HEK293 (cell line): ENCODE measurements at regions not wholly inside any gene's neighbourhood (a gene's known extent, or its start where the extent isn't known, plus 50 kb on each side); places are given as distances from the start of the nearest gene placed in this dataset.

Source experiments
- CTCF ChIA-PET: fragments of 350-600 bp; formaldehyde crosslinking; extraction: SDS; loops from one replicate; lab custom pipeline; 2021; ENCODE audit warnings: antibody characterized with exemption; lab: Yijun Ruan, JAX
- POLR2A ChIA-PET: fragments of 300-600 bp; formaldehyde crosslinking; extraction: SDS; loops from one replicate; lab custom pipeline; 2020; ENCODE audit warnings: antibody characterized with exemption, inconsistent platforms; lab: Yijun Ruan, JAX
- H3K27ac ChIP-seq: fragments of 200-500 bp; sonication (Bioruptor generic); 2 replicates; pipeline ENCODE4 v1.5.1; 2014; ENCODE audit warnings: low read depth, low read length, control low read depth, inconsistent platforms; ENCODE audit errors: extremely low read depth
- H3K36me3 ChIP-seq, 2 experiments: fragments of 200-500 bp in 1 of 2; sonication (Bioruptor generic) in 1 of 2; 1 replicate in 1 of 2; 2 replicates in 1 of 2; pipeline ENCODE4 v1.5.1; 2014 to 2017; ENCODE audit warnings: inconsistent platforms in 2 of 2, low read length in 2 of 2; ENCODE audit not compliant: control insufficient read depth in 2 of 2, insufficient read depth in 1 of 2
- H3K4me1 ChIP-seq: fragments of 200-500 bp; sonication (Bioruptor generic); 2 replicates; pipeline ENCODE4 v1.5.1; 2014; ENCODE audit warnings: mild to moderate bottlenecking, low read length, inconsistent platforms; ENCODE audit not compliant: control insufficient read depth, insufficient read depth
- H3K4me3 ChIP-seq: 2 replicates; pipeline ENCODE4 v1.5.1; 2011; ENCODE audit warnings: low read depth, mild to moderate bottlenecking, control low read depth, low read length, moderate library complexity
- H3K9me3 ChIP-seq: fragments of 200-500 bp; sonication (Bioruptor generic); 2 replicates; pipeline ENCODE4 v1.5.1; 2014; ENCODE audit warnings: low read depth, low read length, inconsistent platforms; ENCODE audit not compliant: control insufficient read depth, insufficient read depth
- ELK4 ChIP-seq: IDR thresholded peaks from 2 replicates; pipeline ENCODE4 v1.6.1; 2011; ENCODE audit warnings: mild to moderate bottlenecking, low read depth, low read length, borderline replicate concordance
- GLI4 ChIP-seq: fragments of 450-650 bp; formaldehyde crosslinking; IDR thresholded peaks from 2 replicates; pipeline ENCODE4 v1.5.1; 2016; ENCODE audit warnings: missing biosample characterization, missing genetic modification characterization
- INSM2 ChIP-seq: fragments of 450-650 bp; formaldehyde crosslinking; IDR thresholded peaks from 2 replicates; pipeline ENCODE4 v1.5.1; 2016; ENCODE audit warnings: missing biosample characterization, missing genetic modification characterization
- KLF10 ChIP-seq: fragments of 450-650 bp; IDR thresholded peaks from 2 replicates; pipeline ENCODE4 v1.5.1; 2018; ENCODE audit warnings: missing biosample characterization, mild to moderate bottlenecking, missing genetic modification characterization
- KLF9 ChIP-seq: fragments of 450-650 bp; formaldehyde crosslinking; IDR thresholded peaks from 2 replicates; pipeline ENCODE4 v1.5.1; 2016; ENCODE audit warnings: missing biosample characterization, missing genetic modification characterization, low read depth
- RBAK ChIP-seq: fragments of 450-650 bp; formaldehyde crosslinking; IDR thresholded peaks from 2 replicates; pipeline ENCODE4 v1.5.1; 2016; ENCODE audit warnings: missing biosample characterization, missing genetic modification characterization
- ZBTB1 ChIP-seq: fragments of 450-650 bp; formaldehyde crosslinking; IDR thresholded peaks from 2 replicates; pipeline ENCODE4 v1.5.1; 2016; ENCODE audit warnings: missing biosample characterization, missing genetic modification characterization
- ZBTB21 ChIP-seq: fragments of 450-650 bp; formaldehyde crosslinking; IDR thresholded peaks from 2 replicates; pipeline ENCODE4 v1.5.1; 2017; ENCODE audit warnings: missing biosample characterization, missing genetic modification characterization
- ZNF10 ChIP-seq: fragments of 450-650 bp; formaldehyde crosslinking; IDR thresholded peaks from 2 replicates; pipeline ENCODE4 v1.5.1; 2017; ENCODE audit warnings: missing biosample characterization, missing genetic modification characterization
- ZNF169 ChIP-seq: fragments of 450-650 bp; formaldehyde crosslinking; IDR thresholded peaks from 2 replicates; pipeline ENCODE4 v1.5.1; 2016; ENCODE audit warnings: missing biosample characterization, missing genetic modification characterization
- ZNF214 ChIP-seq: fragments of 450-650 bp; formaldehyde crosslinking; IDR thresholded peaks from 2 replicates; pipeline ENCODE4 v1.5.1; 2017; ENCODE audit warnings: missing biosample characterization, mild to moderate bottlenecking, missing genetic modification characterization, borderline replicate concordance
- ZNF248 ChIP-seq: fragments of 450-650 bp; formaldehyde crosslinking; IDR thresholded peaks from 2 replicates; pipeline ENCODE4 v1.5.1; 2017; ENCODE audit warnings: missing biosample characterization, missing genetic modification characterization
- ZNF292 ChIP-seq: fragments of 450-650 bp; formaldehyde crosslinking; IDR thresholded peaks from 2 replicates; pipeline ENCODE4 v1.5.1; 2016; ENCODE audit warnings: low read depth, missing biosample characterization, missing genetic modification characterization, borderline replicate concordance
- ZNF302 ChIP-seq: fragments of 450-650 bp; formaldehyde crosslinking; IDR thresholded peaks from 2 replicates; pipeline ENCODE4 v1.5.1; 2016; ENCODE audit warnings: missing biosample characterization, missing genetic modification characterization, low read depth
- ZNF37A ChIP-seq: fragments of 450-650 bp; IDR thresholded peaks from 2 replicates; pipeline ENCODE4 v1.5.1; 2018; ENCODE audit warnings: missing biosample characterization, missing genetic modification characterization
- ZNF394 ChIP-seq: fragments of 450-650 bp; formaldehyde crosslinking; IDR thresholded peaks from 2 replicates; pipeline ENCODE4 v1.5.1; 2016; ENCODE audit warnings: missing biosample characterization, missing genetic modification characterization, mild to moderate bottlenecking, moderate library complexity, borderline replicate concordance
- ZNF423 ChIP-seq: fragments of 450-650 bp; formaldehyde crosslinking; IDR thresholded peaks from 2 replicates; pipeline ENCODE4 v1.5.1; 2016; ENCODE audit warnings: missing biosample characterization, missing genetic modification characterization
- ZNF510 ChIP-seq: fragments of 450-650 bp; formaldehyde crosslinking; IDR thresholded peaks from 2 replicates; pipeline ENCODE4 v1.5.1; 2018; ENCODE audit warnings: mild to moderate bottlenecking, missing genetic modification characterization, missing biosample characterization; ENCODE audit not compliant: insufficient replicate concordance
- ZNF600 ChIP-seq: fragments of 450-650 bp; formaldehyde crosslinking; IDR thresholded peaks from 2 replicates; pipeline ENCODE4 v1.5.1; 2016; ENCODE audit warnings: missing biosample characterization, missing genetic modification characterization
- ZNF658 ChIP-seq: fragments of 450-650 bp; formaldehyde crosslinking; IDR thresholded peaks from 2 replicates; pipeline ENCODE4; 2016; ENCODE audit warnings: missing biosample characterization, missing genetic modification characterization
- TF ChIP-seq, protein P1 (sequence below): fragments of 450-650 bp; formaldehyde crosslinking; IDR thresholded peaks from 2 replicates; pipeline ENCODE4 v1.5.1; 2016; ENCODE audit warnings: missing biosample characterization, missing genetic modification characterization
- TF ChIP-seq, protein P2 (sequence below): fragments of 450-650 bp; formaldehyde crosslinking; IDR thresholded peaks from 2 replicates; pipeline ENCODE4 v1.5.1; 2016; ENCODE audit warnings: missing biosample characterization, missing genetic modification characterization

DNA sequence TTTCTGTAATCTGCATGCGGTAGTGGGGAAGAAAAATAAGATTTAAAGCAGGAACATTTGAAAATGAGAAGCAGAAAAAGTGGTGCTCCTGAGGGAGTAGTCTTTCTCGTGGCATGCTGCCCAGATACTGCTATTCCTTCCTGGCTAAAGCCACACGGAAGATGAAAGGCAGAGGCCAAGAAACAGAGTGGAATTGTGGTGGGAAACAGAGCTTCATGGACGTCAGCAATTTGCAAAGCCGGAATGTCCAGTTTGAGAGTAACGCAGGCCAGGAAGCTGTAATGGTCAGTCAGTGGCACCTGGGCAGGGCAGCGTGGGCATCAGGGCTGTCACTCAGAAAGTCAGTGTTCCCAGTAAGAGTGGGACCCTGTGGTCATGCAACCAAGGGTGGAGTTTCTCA is 63.7 kb upstream of the FMR1 start (continued):
- TF ChIP-seq INSM2 (tag by site-specific recombination) = no peak
- TF ChIP-seq ZNF423 (tag by site-specific recombination) = no peak
- no peak for TF ChIP-seq ZBTB1 (tag by site-specific recombination)
- TF ChIP-seq ZNF510 = no peak
- no peak for TF ChIP-seq ZNF10 (tag by site-specific recombination)
- TF ChIP-seq KLF10 (tag by site-specific recombination) = no peak
- no peak for TF ChIP-seq ZNF37A
- no peak for TF ChIP-seq ZNF302 (tag by site-specific recombination)
- no peak for TF ChIP-seq ZNF292
- TF ChIP-seq, all 188 proteins: peak for 0

- TF ChIP-seq, protein P1, sequence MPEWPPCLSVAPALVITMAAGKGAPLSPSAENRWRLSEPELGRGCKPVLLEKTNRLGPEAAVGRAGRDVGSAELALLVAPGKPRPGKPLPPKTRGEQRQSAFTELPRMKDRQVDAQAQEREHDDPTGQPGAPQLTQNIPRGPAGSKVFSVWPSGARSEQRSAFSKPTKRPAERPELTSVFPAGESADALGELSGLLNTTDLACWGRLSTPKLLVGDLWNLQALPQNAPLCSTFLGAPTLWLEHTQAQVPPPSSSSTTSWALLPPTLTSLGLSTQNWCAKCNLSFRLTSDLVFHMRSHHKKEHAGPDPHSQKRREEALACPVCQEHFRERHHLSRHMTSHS (tag by site-specific recombination) = no peak
- TF ChIP-seq ELK4 (no peak), KLF9 (tag by site-specific recombination) (no peak), ZNF214 (no peak), RBAK (tag by site-specific recombination) (no peak), INSM2 (tag by site-specific recombination) (no peak), ZNF169 (tag by site-specific recombination) (no peak), GLI4 (tag by site-specific recombination) (no peak), ZNF658 (no peak), ZBTB21 (tag by site-specific recombination) (no peak), ZNF248 (no peak), ZNF600 (tag by site-specific recombination) (no peak), ZNF394 (no peak)
- TF ChIP-seq, protein P2, sequence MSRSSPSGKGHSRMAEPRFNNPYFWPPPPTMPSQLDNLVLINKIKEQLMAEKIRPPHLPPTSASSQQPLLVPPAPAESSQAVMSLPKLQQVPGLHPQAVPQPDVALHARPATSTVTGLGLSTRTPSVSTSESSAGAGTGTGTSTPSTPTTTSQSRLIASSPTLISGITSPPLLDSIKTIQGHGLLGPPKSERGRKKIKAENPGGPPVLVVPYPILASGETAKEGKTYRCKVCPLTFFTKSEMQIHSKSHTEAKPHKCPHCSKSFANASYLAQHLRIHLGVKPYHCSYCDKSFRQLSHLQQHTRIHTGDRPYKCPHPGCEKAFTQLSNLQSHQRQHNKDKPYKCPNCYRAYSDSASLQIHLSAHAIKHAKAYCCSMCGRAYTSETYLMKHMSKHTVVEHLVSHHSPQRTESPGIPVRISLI = no peak
- POLR2A ChIA-PET = no interaction called here
- Histone ChIP-seq H3K36me3 (no peaks in the 10 kb centered on the region), H3K4me3 (no peak overlapping the region), H3K4me1 (no peaks in the 10 kb centered on the region), H3K27ac (no peak overlapping the region), H3K9me3 (no peaks in the 10 kb centered on the region)
- CTCF ChIA-PET = no interaction called here
Observed at GRCh38 chrX:147848543-147849443, 62.9 kb upstream of the FMR1 start.
